ENCODE measurements at regions not wholly inside any gene's neighbourhood (a gene's known extent, or its start where the extent isn't known, plus 50 kb on each side); places are given as distances from the start of the nearest gene placed in this dataset.

- Mint-ChIP-seq H3K9me3 (no peaks in the 10 kb centered on the region), H3K27me3 (ENCODE audit: low read depth in 2 of 2) (peaks cover 21 to 44% of the 10 kb centered on the region in 2 donors), H3K4me1 (no peaks in the 10 kb centered on the region), H3K27ac (no peak overlapping the region), H3K4me3 (no peak overlapping the region), H3K36me3 (no peaks in the 10 kb centered on the region)
- ATAC-seq (no peak), DNase-seq (no peak)
- Histone ChIP-seq H3K27me3 (ENCODE audit: control insufficient read depth, insufficient read depth, low read length) (no peaks in the 10 kb centered on the region), H3K4me3 (ENCODE audit: low read length) (no peak overlapping the region), H3K4me1 (ENCODE audit: control insufficient read depth, insufficient read depth, low read length) (no peaks in the 10 kb centered on the region), H3K9me3 (ENCODE audit: control insufficient read depth, insufficient read depth, low read length) (no peaks in the 10 kb centered on the region), H3K36me3 (ENCODE audit: control insufficient read depth, insufficient read depth, low read length) (no peaks in the 10 kb centered on the region), H3K27ac (ENCODE audit: low read length) (no peak overlapping the region)
- TF ChIP-seq CTCF (IDR thresholded peaks at IDR 0.05), result no peak
- WGBS (ENCODE audit: insufficient coverage), result 96% methylated on average over 2 of the region's 3 CpGs
- intact Hi-C loops (cut with micrococcal nuclease), result no loop called here
Measured at GRCh38 chr1:184187097-184187496, 135.6 kb downstream of the TSEN15 start.

- H3K27me3 ChIP-seq (ENCODE audit: control insufficient read depth, insufficient read depth, low read length), result no peaks in the 10 kb centered on the region
- no peak overlapping the region for H3K4me3 Mint-ChIP-seq
- no peak for TF ChIP-seq CTCF (IDR thresholded peaks at IDR 0.05)
- intact Hi-C loops (cut with micrococcal nuclease), result no loop called here
- no peaks in the 10 kb centered on the region for H3K36me3 ChIP-seq (ENCODE audit: control insufficient read depth, insufficient read depth, low read length)
- H3K9me3 Mint-ChIP-seq, result no peaks in the 10 kb centered on the region
- no peaks in the 10 kb centered on the region for H3K4me1 ChIP-seq (ENCODE audit: control insufficient read depth, insufficient read depth, low read length)
- WGBS (ENCODE audit: insufficient coverage), result 58% methylated on average over 1 of the region's 2 CpGs
- ATAC-seq (no peak), DNase-seq (no peak)
- no peak overlapping the region for H3K4me3 ChIP-seq (ENCODE audit: low read length)
- no peaks in the 10 kb centered on the region for H3K4me1 Mint-ChIP-seq
- no peaks in the 10 kb centered on the region for H3K9me3 ChIP-seq (ENCODE audit: control insufficient read depth, insufficient read depth, low read length)
- H3K27me3 Mint-ChIP-seq (ENCODE audit: low read depth in 2 of 2), result peaks cover 21 to 37% of the 10 kb centered on the region in 2 donors
- H3K27ac Mint-ChIP-seq, result no peak overlapping the region
- H3K36me3 Mint-ChIP-seq, result no peaks in the 10 kb centered on the region
- no peak overlapping the region for H3K27ac ChIP-seq (ENCODE audit: low read length)
Measured at GRCh38 chr1:184188037-184188436, 136.5 kb downstream of the TSEN15 start.

GRCh38 chr1:184189361-184189760 lies 137.8 kb downstream of the TSEN15 start:
- no peaks in the 10 kb centered on the region for H3K9me3 ChIP-seq (ENCODE audit: control insufficient read depth, insufficient read depth, low read length)
- H3K27ac Mint-ChIP-seq, result no peak overlapping the region
- no peaks in the 10 kb centered on the region for H3K36me3 ChIP-seq (ENCODE audit: control insufficient read depth, insufficient read depth, low read length)
- intact Hi-C loops (cut with micrococcal nuclease), result no loop called here
- ATAC-seq, result no peak
- no peak for TF ChIP-seq CTCF (IDR thresholded peaks at IDR 0.05)
- H3K4me1 ChIP-seq (ENCODE audit: control insufficient read depth, insufficient read depth, low read length), result no peaks in the 10 kb centered on the region
- peaks cover 27 to 37% of the 10 kb centered on the region in 2 donors for H3K27me3 Mint-ChIP-seq (ENCODE audit: low read depth in 2 of 2)
- H3K4me1 Mint-ChIP-seq, result no peaks in the 10 kb centered on the region
- DNase-seq, result no peak
- no peaks in the 10 kb centered on the region for H3K36me3 Mint-ChIP-seq
- H3K4me3 ChIP-seq (ENCODE audit: low read length), result no peak overlapping the region
- H3K27ac ChIP-seq (ENCODE audit: low read length), result no peak overlapping the region
- H3K27me3 ChIP-seq (ENCODE audit: control insufficient read depth, insufficient read depth, low read length), result no peaks in the 10 kb centered on the region
- no peaks in the 10 kb centered on the region for H3K9me3 Mint-ChIP-seq
- no peak overlapping the region for H3K4me3 Mint-ChIP-seq

GRCh38 chr1:184190616-184191015 lies 139.1 kb downstream of the TSEN15 start:
- ATAC-seq (no peak), DNase-seq (no peak)
- no peaks in the 10 kb centered on the region for H3K36me3 ChIP-seq (ENCODE audit: control insufficient read depth, insufficient read depth, low read length)
- H3K4me3 Mint-ChIP-seq, result no peak overlapping the region
- H3K4me1 ChIP-seq (ENCODE audit: control insufficient read depth, insufficient read depth, low read length), result no peaks in the 10 kb centered on the region
- no peaks in the 10 kb centered on the region for H3K4me1 Mint-ChIP-seq
- H3K27me3 ChIP-seq (ENCODE audit: control insufficient read depth, insufficient read depth, low read length), result no peaks in the 10 kb centered on the region
- intact Hi-C loops (cut with micrococcal nuclease), result no loop called here
- WGBS (ENCODE audit: insufficient coverage), result 78% methylated on average over 1 of the region's 2 CpGs
- peaks cover 25 to 37% of the 10 kb centered on the region in 2 donors for H3K27me3 Mint-ChIP-seq (ENCODE audit: low read depth in 2 of 2)
- H3K27ac Mint-ChIP-seq, result no peak overlapping the region
- H3K9me3 ChIP-seq (ENCODE audit: control insufficient read depth, insufficient read depth, low read length), result no peaks in the 10 kb centered on the region
- TF ChIP-seq CTCF (IDR thresholded peaks at IDR 0.05), result no peak
- no peak overlapping the region for H3K27ac ChIP-seq (ENCODE audit: low read length)
- no peaks in the 10 kb centered on the region for H3K36me3 Mint-ChIP-seq
- H3K4me3 ChIP-seq (ENCODE audit: low read length), result no peak overlapping the region
- no peaks in the 10 kb centered on the region for H3K9me3 Mint-ChIP-seq

Measured in natural killer cell (primary cell).